HG03457 (cell line): ENCODE measurements at regions not wholly inside any gene's neighbourhood (a gene's known extent, or its start where the extent isn't known, plus 50 kb on each side); places are given as distances from the start of the nearest gene placed in this dataset.

Experiments used
- ATAC-seq: cut with Tn5 transposase; IDR thresholded peaks from one replicate; pipeline ENCODE4 v1.9.1; 2021; ENCODE audit warnings: moderate number of reproducible peaks; ENCODE audit not compliant: unreplicated experiment

DNA sequence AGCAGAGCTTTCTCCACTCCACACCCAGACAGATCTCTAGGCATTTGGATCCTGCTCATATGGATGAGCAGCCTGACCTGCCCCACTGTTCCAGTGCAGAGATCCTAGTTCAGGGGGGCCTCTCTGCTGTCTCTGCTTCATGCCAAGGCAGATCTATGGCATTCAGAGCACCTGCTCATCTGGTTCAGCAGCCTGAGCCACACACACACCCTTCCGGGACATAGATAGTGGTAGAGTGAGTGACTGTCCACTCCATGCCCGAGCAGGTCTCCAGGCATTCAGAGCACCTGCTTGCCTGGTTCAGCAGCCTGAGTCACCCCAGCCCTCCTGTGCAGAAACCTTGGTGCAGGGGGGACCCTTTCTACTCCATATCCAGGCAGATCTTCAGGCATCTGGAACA is 54.3 kb upstream of the ZNF800 start:
- no peak for ATAC-seq
